ENCODE measurements at regions not wholly inside any gene's neighbourhood (a gene's known extent, or its start where the extent isn't known, plus 50 kb on each side); places are given as distances from the start of the nearest gene placed in this dataset.

GRCh38 chr2:65775839-65776238 lies 343.4 kb upstream of the SPRED2 start:
- TF ChIP-seq POLR2AphosphoS5 (IDR thresholded peaks at IDR 0.05), result no peak
- TF ChIP-seq EP300 (IDR thresholded peaks at IDR 0.05), result no peak
- no peak for TF ChIP-seq CTCF (IDR thresholded peaks at IDR 0.05)
- TF ChIP-seq POLR2A (IDR thresholded peaks at IDR 0.05), result no peak
- H3K4me1 ChIP-seq, result no peaks in the 10 kb centered on the region
- no peak overlapping the region for H3K27ac ChIP-seq
- no peak overlapping the region for H3K4me3 ChIP-seq
- WGBS, 2 donors (ENCODE audit: low coverage in 1 of 2), result 93 to 95% methylated on average over 2 of the region's 2 CpGs
- H3K36me3 ChIP-seq, result no peaks in the 10 kb centered on the region
- no peaks in the 10 kb centered on the region for H3K27me3 ChIP-seq
- no peaks in the 10 kb centered on the region for H3K9me3 ChIP-seq
- ATAC-seq, result no peak

GRCh38 chr2:65767946-65768345 lies 335.5 kb upstream of the SPRED2 start:
- 81 to 93% methylated on average over 3 to 4 of the region's 4 CpGs for WGBS, 2 donors (ENCODE audit: low coverage in 1 of 2)
- ATAC-seq, result no peak
- H3K27me3 ChIP-seq, result no peaks in the 10 kb centered on the region
- H3K4me3 ChIP-seq, result no peak overlapping the region
- TF ChIP-seq EP300 (IDR thresholded peaks at IDR 0.05) (no peak), POLR2A (IDR thresholded peaks at IDR 0.05) (no peak), POLR2AphosphoS5 (IDR thresholded peaks at IDR 0.05) (no peak), CTCF (IDR thresholded peaks at IDR 0.05) (no peak)
- no peaks in the 10 kb centered on the region for H3K4me1 ChIP-seq
- no peaks in the 10 kb centered on the region for H3K9me3 ChIP-seq
- no peak overlapping the region for H3K27ac ChIP-seq
- H3K36me3 ChIP-seq, result no peaks in the 10 kb centered on the region

- no peaks in the 10 kb centered on the region for H3K27me3 ChIP-seq
- WGBS, 2 donors (ENCODE audit: low coverage in 1 of 2), result 74 to 84% methylated on average over 3 to 4 of the region's 6 CpGs
- no peak for TF ChIP-seq EP300 (IDR thresholded peaks at IDR 0.05)
- no peak for TF ChIP-seq CTCF (IDR thresholded peaks at IDR 0.05)
- no peak for TF ChIP-seq POLR2A (IDR thresholded peaks at IDR 0.05)
- TF ChIP-seq POLR2AphosphoS5 (IDR thresholded peaks at IDR 0.05), result no peak
Observed at GRCh38 chr2:65766768-65767267, 334.4 kb upstream of the SPRED2 start.

GRCh38 chr2:65765376-65765775 lies 333.0 kb upstream of the SPRED2 start:
- no peak overlapping the region for H3K27ac ChIP-seq
- H3K4me1 ChIP-seq, result no peaks in the 10 kb centered on the region
- no peaks in the 10 kb centered on the region for H3K9me3 ChIP-seq
- TF ChIP-seq POLR2AphosphoS5 (IDR thresholded peaks at IDR 0.05) (no peak), CTCF (IDR thresholded peaks at IDR 0.05) (no peak), POLR2A (IDR thresholded peaks at IDR 0.05) (no peak), EP300 (IDR thresholded peaks at IDR 0.05) (no peak)
- H3K36me3 ChIP-seq, result no peaks in the 10 kb centered on the region
- H3K4me3 ChIP-seq, result no peak overlapping the region
- 83 to 100% methylated on average over 2 to 3 of the region's 3 CpGs for whole genome bisulfite sequencing, 2 donors (ENCODE audit: low coverage in 1 of 2)
- ATAC-seq, result no peak
- no peaks in the 10 kb centered on the region for H3K27me3 ChIP-seq

More at GRCh38 chr2:65766768-65767267, 334.4 kb upstream of the SPRED2 start:
- H3K9me3 ChIP-seq, result no peaks in the 10 kb centered on the region
- no peak overlapping the region for H3K4me3 ChIP-seq
- no peak for ATAC-seq
- no peaks in the 10 kb centered on the region for H3K4me1 ChIP-seq
- H3K36me3 ChIP-seq, result no peaks in the 10 kb centered on the region
- no peak overlapping the region for H3K27ac ChIP-seq

- Histone ChIP-seq H3K36me3 (no peaks in the 10 kb centered on the region), H3K27ac (no peak overlapping the region), H3K27me3 (no peaks in the 10 kb centered on the region), H3K4me3 (no peak overlapping the region), H3K9me3 (peaks cover 0 to 10% (median 0%) of the 10 kb centered on the region in 3 donors), H3K4me1 (no peaks in the 10 kb centered on the region)
- 17 to 74% methylated on average over 1 to 3 of the region's 3 CpGs for WGBS, 2 donors (ENCODE audit: low coverage in 1 of 2)
- no peak for TF ChIP-seq CTCF (IDR thresholded peaks at IDR 0.05)
- no peak for TF ChIP-seq EP300 (IDR thresholded peaks at IDR 0.05)
- no peak for TF ChIP-seq POLR2A (IDR thresholded peaks at IDR 0.05)
- no peak for TF ChIP-seq POLR2AphosphoS5 (IDR thresholded peaks at IDR 0.05)
- ATAC-seq, result no peak
Observed at GRCh38 chr2:65762068-65762467, 329.7 kb upstream of the SPRED2 start.

All from gastroesophageal sphincter (tissue), 4 donors.